NCI-H524 treated with DMSO at 0.1 percent for 48 hours (cell line): ENCODE measurements at regions not wholly inside any gene's neighbourhood (a gene's known extent, or its start where the extent isn't known, plus 50 kb on each side); places are given as distances from the start of the nearest gene placed in this dataset.

Experiments used
- DNase-seq: peaks from one replicate; lab custom pipeline; 2025; lab: John Stamatoyannopoulos, UW

DNA sequence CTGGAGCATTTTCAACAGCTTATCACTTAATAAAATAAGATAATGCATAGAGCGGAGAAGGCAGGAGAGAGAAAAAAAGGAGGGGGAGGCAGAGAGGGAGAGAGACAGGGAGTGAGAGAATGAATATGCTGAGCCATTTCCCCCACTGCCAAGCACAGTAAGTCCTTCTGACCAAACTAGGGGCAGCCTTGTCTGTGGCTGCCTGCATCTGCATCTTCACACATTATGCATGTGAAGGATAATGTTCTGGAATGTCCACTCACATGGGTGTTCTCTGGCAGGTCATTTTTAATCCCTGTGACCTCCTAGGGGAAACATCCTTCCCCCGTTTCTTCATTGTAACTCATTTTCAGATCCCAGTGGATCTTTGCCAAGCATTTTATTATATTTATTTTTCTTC is 269.3 kb downstream of the FOXA2 start:
- DNase-seq, result no peak

GRCh38 chr20:22312744-22313346 is 271.5 kb downstream of the FOXA2 start:
- DNase-seq, result no peak

DNA sequence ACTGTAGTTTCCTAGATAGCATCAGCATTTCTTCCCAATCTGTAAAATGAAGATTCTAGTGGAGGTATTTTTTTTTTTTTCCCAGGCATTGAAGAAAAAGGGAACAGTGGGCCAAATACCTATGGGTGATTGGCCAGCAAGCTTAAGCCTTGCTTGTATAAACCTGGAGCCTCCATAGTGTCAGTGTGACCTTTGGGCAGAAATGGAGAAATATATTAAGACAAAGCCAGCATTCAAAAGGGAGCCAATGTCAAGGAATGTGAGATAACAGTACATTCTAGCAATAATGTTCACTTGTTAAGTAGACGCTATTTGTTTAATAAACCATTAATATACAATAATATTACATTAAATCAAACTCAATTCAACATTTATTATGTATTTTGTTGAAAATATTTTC is 275.4 kb downstream of the FOXA2 start:
- DNase-seq, result no peak

- no peak for DNase-seq
These were observed 277.0 kb downstream of the FOXA2 start for GRCh38 chr20:22307409-22307808.

DNA sequence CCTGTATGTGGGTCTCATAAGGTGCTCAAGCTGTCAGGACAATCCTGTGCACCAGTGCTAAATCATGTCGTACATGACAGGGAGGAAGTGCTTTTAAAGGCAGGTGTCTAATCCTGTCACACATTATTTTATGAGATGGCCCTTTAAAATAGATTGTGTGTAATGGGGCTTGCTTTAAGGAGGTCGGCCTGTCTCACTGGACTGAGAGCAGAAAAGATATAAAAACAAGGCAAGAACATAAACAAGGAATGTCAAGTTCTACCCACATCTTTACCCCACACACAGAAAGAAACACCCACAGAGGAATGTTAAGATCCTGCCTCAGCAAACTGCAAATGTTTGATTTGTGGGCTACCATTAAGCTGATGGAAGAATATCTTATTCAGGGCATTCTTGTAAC is 279.0 kb downstream of the FOXA2 start:
- DNase-seq, result no peak

DNA sequence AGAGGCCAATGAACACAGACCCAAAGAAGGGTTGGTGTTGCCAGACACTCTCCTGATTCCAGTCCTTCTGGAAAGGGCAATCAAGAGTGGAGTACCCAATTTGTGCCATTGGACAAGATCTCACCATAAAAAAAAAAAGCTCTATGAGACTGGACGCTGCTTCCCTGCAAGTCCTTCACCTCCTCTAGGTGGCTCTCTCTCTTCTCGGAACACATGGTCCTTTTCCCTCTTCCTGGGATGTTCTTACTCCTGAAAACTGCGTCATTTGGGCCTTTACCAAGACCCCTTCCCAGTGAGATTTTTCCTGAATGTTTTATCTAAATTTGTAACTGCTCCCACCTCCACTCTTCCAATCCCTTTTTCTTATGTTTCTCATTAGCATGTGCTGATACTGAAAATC is 280.8 kb downstream of the FOXA2 start:
- no peak for DNase-seq

GRCh38 chr20:22302039-22302438 is 282.3 kb downstream of the FOXA2 start:
- DNase-seq, result no peak

GRCh38 chr20:22293886-22294285 is 290.5 kb downstream of the FOXA2 start:
- DNase-seq, result no peak

GRCh38 chr20:22289442-22289841 is 294.9 kb downstream of the FOXA2 start:
- DNase-seq, result no peak

GRCh38 chr20:22288957-22289356 is 295.4 kb downstream of the FOXA2 start:
- no peak for DNase-seq

GRCh38 chr20:22288156-22288555 is 296.2 kb downstream of the FOXA2 start:
- DNase-seq, result no peak

GRCh38 chr20:22285555-22285954 is 298.8 kb downstream of the FOXA2 start:
- DNase-seq, result no peak

DNA sequence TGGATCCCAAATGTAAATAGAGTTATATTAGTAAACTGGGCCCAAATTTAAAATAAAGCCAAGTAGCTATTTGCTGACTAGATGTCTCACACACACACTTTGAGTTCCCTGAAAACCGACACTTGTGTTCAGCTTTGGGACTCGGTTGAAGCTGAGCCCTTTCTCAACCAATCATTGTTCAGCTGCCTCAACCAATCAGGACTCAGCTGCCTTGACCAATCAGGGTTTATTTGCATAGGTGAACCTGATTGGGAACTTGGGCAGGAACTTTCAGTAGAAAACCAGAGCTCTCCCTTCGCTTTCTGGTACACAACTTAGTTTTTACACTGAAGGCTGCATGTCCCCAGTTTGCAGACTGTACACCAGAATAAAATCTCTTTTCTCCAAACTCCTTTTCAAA is 301.7 kb downstream of the FOXA2 start:
- no peak for DNase-seq

- no peak for DNase-seq
These were observed 310.0 kb downstream of the FOXA2 start for GRCh38 chr20:22274330-22274729.

- no peak for DNase-seq
These were observed 315.7 kb downstream of the FOXA2 start for GRCh38 chr20:22268675-22269074.

- no peak for DNase-seq
These were observed 319.5 kb downstream of the FOXA2 start for GRCh38 chr20:22264917-22265316.

GRCh38 chr20:22260506-22260905 is 323.9 kb downstream of the FOXA2 start:
- DNase-seq, result no peak

- no peak for DNase-seq
These were observed 326.5 kb downstream of the FOXA2 start for GRCh38 chr20:22257912-22258311.

- DNase-seq, result no peak
These were observed 336.2 kb downstream of the FOXA2 start for GRCh38 chr20:22248051-22248667.

GRCh38 chr20:22245139-22245538 is 339.2 kb downstream of the FOXA2 start:
- no peak for DNase-seq

DNA sequence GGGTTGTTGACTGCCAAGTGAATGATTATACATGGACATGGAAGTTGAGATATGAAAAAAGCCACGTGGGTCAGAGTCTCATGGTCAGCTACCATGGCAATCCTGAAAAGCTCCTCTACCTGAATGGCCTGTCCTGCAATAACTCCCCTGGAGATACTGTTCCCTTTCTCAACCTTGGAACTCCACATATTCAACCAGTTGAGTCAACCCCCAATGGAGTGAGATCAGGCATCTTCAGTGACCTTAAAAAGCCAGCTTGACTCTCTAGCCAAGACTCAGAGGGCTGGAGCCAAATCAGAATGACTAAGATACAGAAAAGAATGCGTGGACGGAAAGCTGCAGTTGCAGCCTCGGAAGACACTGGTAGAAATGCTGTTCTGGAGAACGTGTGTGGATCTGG is 341.3 kb downstream of the FOXA2 start:
- no peak for DNase-seq

DNA sequence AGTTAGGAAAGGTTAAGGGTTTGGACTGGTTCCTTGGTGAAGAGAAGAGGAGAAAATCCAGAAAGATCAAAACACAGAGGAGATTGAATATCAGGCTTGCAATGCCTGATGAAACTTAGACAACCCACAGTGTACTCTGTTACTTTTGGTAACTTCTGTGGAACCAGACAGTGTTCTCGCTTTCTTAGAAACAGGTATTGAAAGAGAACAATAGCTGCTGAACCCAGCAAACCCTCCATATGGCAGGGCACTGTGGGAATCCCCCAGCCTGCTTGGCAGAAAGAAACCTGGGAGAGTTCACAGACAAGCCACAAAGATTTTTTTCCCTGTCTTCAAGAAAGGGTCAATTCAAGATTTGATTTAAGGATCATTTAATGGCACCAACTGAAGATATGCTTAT is 342.8 kb downstream of the FOXA2 start:
- no peak for DNase-seq

GRCh38 chr20:22232923-22233322 is 351.4 kb downstream of the FOXA2 start:
- DNase-seq, result no peak

DNA sequence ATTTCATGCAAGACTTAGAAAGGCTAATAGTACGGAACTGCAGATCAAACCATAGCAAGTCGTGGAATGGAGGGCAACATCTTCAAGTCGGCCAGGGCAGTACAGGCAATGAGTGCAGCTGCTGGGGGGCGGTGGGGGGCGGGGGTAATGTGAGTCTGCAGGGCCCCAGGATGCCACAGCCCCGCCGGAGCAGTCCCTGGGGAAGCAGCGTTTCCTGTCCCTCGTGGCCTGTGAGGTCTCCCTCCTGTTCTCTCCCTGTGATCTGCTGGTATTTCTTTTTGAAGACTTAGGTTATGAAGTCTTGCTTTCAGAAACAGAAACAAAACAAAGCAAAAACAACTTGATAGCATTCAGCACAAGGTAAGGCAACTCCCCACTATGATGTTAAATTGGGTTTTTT is 351.9 kb downstream of the FOXA2 start:
- DNase-seq, result no peak
